ENCODE measurements at regions not wholly inside any gene's neighbourhood (a gene's known extent, or its start where the extent isn't known, plus 50 kb on each side); places are given as distances from the start of the nearest gene placed in this dataset.

DNA sequence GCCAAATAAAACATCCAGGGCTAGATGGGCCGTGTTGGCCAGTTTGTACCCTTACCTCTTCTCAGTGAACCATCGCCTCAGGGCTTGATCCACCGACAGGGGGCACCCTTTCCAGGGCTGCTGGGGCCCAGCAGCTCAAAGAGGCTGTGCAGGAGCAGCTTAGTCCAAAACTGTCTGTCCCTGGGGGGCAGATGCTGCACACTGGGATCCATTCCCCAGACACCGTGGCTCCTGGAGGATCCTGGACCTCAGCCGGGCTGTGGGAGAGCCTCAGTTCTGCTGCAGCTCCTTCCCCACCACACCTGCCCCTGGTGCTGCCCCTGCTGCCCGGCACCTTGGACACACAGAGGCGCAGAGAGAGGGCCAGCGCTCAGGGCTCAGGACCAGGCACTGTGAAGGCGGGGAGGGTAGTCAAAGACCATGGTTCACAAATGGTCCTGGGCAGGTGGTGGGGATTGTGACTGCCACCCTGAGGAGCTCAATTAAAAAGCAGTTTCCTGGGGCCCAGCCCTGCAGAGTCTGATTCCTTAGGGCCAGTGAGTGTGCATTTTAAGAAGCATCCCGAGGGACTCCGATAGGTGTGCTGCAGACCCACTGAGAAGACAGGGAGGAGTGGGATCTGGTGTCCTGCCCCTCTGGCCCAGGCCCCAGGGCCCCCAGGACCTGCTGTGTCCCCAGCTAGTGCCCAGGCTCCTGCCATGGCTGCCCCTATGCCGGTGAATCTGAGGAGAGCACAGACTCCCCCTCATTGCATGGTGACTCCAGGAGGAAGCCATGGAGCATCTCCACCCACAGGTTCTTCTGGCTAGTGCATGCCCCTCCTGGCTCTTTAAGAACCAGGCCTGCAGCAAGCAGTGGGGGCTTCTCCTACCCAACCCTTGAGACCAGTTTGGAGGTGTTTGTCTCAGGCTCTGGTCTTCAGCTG, 86.5 kb upstream of the PRR20G start:
- peak; percentile 34 for DNase-seq (ENCODE audit: low spot score)
- TF ChIP-seq, protein P1, sequence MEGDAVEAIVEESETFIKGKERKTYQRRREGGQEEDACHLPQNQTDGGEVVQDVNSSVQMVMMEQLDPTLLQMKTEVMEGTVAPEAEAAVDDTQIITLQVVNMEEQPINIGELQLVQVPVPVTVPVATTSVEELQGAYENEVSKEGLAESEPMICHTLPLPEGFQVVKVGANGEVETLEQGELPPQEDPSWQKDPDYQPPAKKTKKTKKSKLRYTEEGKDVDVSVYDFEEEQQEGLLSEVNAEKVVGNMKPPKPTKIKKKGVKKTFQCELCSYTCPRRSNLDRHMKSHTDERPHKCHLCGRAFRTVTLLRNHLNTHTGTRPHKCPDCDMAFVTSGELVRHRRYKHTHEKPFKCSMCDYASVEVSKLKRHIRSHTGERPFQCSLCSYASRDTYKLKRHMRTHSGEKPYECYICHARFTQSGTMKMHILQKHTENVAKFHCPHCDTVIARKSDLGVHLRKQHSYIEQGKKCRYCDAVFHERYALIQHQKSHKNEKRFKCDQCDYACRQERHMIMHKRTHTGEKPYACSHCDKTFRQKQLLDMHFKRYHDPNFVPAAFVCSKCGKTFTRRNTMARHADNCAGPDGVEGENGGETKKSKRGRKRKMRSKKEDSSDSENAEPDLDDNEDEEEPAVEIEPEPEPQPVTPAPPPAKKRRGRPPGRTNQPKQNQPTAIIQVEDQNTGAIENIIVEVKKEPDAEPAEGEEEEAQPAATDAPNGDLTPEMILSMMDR (IDR thresholded peaks at IDR 0.05; ENCODE audit: extremely low read depth, missing control alignments) = peak; percentile 6

DNA sequence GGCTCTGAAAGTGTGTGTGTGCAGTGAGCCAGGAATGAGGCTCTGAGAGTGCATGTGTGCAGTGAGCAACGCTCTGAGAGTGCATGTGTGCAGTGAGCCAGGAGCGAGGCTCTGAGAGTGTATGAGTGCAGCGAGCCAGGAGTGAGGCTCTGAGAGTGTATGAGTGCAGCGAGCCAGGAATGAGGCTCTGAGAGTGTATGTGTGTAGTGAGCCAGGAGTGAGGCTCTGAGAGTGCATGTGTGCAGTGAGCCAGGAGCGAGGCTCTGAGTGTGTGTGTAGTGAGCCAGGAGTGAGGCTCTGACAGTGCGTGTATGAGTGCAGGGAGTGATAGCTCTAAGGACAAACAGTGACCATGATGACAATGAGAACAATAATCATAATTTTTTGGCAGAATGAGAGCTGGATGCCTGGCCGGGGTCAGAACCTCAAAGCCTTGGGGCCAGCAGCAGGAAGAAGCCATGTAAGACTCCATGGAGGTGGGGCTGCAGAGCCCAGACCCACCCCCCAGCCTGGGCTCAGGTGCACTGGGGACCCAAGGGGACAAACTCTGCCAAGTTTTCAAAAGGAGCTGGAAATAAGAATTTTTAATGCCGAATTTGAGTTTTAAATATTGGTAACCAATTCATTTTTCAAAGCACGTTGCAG, 85.7 kb upstream of the PRR20G start:
- no peak for DNase-seq (ENCODE audit: low spot score)
- TF ChIP-seq, protein P1 (IDR thresholded peaks at IDR 0.05; ENCODE audit: extremely low read depth, missing control alignments) = no peak

DNA sequence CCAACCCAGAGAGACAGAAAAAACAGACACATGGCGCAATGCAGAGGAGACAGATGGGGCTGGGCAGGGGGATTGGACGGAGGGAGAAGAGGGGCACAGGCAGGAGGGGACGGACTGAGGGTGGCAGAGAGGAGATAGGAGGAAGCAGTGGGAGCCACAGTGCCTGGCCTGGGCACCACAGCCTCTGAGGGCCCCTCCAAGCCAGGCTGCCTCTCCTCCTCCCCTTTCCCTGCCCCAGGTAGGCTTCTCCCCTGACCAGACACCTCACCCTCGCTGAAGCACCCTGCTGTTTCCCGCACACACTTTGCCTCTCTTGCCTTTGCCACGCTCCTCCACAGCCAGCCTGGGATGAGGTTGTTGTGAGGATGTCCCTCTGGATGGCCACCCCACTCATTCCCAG, 84.0 kb upstream of the PRR20G start:
- TF ChIP-seq, protein P1 (IDR thresholded peaks at IDR 0.05; ENCODE audit: extremely low read depth, missing control alignments) = no peak
- DNase-seq (ENCODE audit: low spot score) = no peak

DNA sequence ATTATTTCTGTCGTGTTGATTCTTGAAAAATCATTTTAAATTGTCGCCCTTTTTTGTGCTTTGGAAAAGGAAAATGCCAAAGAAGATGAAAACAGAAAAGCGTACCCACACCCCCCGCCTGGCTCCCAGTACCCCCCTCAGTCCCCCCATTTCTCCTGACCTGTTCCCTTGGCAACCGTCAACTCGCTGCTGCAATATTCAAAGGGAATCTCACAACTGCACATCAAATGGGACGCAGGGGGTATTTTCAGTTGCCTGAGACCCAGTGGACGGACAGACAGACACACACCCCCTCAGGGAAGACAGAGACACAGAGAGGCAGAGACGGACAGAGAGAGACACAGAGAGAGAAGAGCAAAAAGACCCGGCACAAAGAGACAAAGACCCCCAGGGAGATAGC, 83.5 kb upstream of the PRR20G start:
- DNase-seq (ENCODE audit: low spot score) = no peak
- TF ChIP-seq, protein P1 (IDR thresholded peaks at IDR 0.05; ENCODE audit: extremely low read depth, missing control alignments) = no peak

DNA sequence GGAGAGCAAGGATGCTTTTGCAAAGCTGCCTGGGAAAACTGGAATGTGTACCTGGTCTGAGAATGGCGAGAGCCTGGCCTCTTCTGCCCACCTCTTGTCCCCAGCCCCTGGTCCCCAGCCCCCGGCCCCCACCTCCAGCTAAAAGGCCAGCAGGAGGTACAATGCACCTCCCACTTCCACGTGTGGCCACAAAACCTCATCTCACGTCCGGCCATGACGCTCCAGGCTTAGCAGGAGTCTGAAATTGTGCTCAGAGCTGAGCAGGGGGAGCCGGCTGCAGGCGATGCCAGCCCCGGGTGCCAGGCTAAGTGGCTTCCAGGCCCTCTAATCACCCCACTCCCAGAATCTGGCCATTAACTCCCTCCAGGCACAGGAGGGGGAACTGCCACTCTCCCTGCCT, 83.1 kb upstream of the PRR20G start:
- TF ChIP-seq, protein P1 (IDR thresholded peaks at IDR 0.05; ENCODE audit: extremely low read depth, missing control alignments) = no peak
- no peak for DNase-seq (ENCODE audit: low spot score)

DNA sequence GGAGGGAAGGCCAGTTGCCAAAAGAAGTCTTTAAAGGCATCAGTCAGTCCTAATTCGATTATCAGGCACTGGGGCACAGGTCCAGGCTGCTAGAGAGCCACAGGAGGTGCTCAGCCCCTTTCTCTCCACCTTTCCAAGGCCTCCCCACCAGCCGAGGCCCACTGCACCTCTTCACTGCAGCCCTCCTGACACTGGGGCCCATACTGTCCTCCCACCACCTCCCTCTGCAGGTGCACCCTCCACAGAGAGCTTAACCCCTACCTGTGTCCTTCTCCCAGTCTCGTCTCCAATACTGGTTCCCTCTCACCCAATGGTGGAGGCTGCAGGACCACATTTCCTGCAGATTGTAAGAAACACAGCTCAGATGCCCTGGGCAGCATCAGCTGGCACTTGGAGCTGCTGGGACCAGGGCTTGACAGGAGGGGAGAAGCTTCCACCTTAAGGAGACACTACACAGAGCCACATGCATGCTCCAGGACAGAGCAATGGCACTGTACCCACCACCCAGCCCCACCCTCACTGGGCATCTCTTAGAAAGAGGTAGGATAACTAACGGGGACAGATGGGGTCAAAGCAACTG, 81.6 kb upstream of the PRR20G start:
- DNase-seq (ENCODE audit: low spot score) = no peak
- TF ChIP-seq, protein P1 (IDR thresholded peaks at IDR 0.05; ENCODE audit: extremely low read depth, missing control alignments) = no peak

Data from GM20000 (cell line).